ENCODE measurements at regions not wholly inside any gene's neighbourhood (a gene's known extent, or its start where the extent isn't known, plus 50 kb on each side); places are given as distances from the start of the nearest gene placed in this dataset.

- TF ChIP-seq EED (CRISPR knock-in tag; IDR thresholded peaks at IDR 0.05) (no peak), BCL6 (CRISPR knock-in tag; IDR thresholded peaks at IDR 0.05) (no peak), NFKB2 (CRISPR knock-in tag; IDR thresholded peaks at IDR 0.05; ENCODE audit: borderline replicate concordance) (no peak), ZSCAN21 (CRISPR knock-in tag; IDR thresholded peaks at IDR 0.05; ENCODE audit: borderline replicate concordance) (no peak), MTERF4 (CRISPR knock-in tag; IDR thresholded peaks at IDR 0.05) (no peak), YEATS2 (CRISPR knock-in tag; IDR thresholded peaks at IDR 0.05; ENCODE audit: borderline replicate concordance) (no peak), ZNF569 (CRISPR knock-in tag; IDR thresholded peaks at IDR 0.05; ENCODE audit: borderline replicate concordance) (no peak), TBX2 (CRISPR knock-in tag; IDR thresholded peaks at IDR 0.05; ENCODE audit: borderline replicate concordance) (no peak), ZNF468 (CRISPR knock-in tag; IDR thresholded peaks at IDR 0.05) (no peak)
- H3K9me3 ChIP-seq (ENCODE audit: low read length), result no peaks in the 10 kb centered on the region
- H3K4me2 ChIP-seq (ENCODE audit: low read depth, low read length), result no peak overlapping the region
- no peaks in the 10 kb centered on the region for H3K36me3 ChIP-seq (replicated peaks in 1 of 2; ENCODE audit: control insufficient read depth in 1 of 2, insufficient read depth in 2 of 2, low read length in 2 of 2)
- CTCF ChIA-PET (ENCODE audit: low intra/inter-chr PET ratio, low total read pairs), result no interaction called here
- in situ Hi-C loops (cut with HindIII; ENCODE audit: extremely low pct_ligation_motif_present, low pct_unique_long_range_greater_than_20kb), result no loop called here
- H2AFZ ChIP-seq (ENCODE audit: low read length), result no peak overlapping the region
- H4K20me1 ChIP-seq (ENCODE audit: insufficient read depth, low read length), result no peaks in the 10 kb centered on the region
- no peak overlapping the region for H3K4me3 ChIP-seq (replicated peaks in 1 of 3; ENCODE audit: insufficient read depth in 1 of 3, low read depth in 2 of 3, low read length in 3 of 3)
- no peaks in the 10 kb centered on the region for H3K79me2 ChIP-seq (ENCODE audit: insufficient read depth, low read length)
- intact Hi-C loops (cut with micrococcal nuclease; ENCODE audit: unreplicated experiment), result no loop called here
- ATAC-seq (no peak), FAIRE-seq (no peak), DNase-seq (ENCODE audit: low spot score) (no peak)
- POLR2A ChIA-PET, result no interaction called here
- H3K27ac ChIP-seq (ENCODE audit: extremely low read length, insufficient read depth, low read length), result no peak overlapping the region
- no TSS peak for BruUV-seq (replicated peaks)
- no peaks in the 10 kb centered on the region for H3K4me1 ChIP-seq (ENCODE audit: insufficient read depth, low read length)
- peaks cover 0 to 40% of the 10 kb centered on the region in 2 experiments; a peak in 3 of 5 replicates for H3K27me3 ChIP-seq (ENCODE audit: control insufficient read depth in 1 of 2, insufficient read depth in 2 of 2, low read length in 2 of 2)
- H3K9ac ChIP-seq (ENCODE audit: insufficient read depth, low read depth, low read length), result no peak overlapping the region
Observed at GRCh38 chr17:74094651-74095050, 108.8 kb upstream of the RPL38 start.

GRCh38 chr17:74096456-74096855, 107.0 kb upstream of the RPL38 start:
- Histone ChIP-seq H3K9ac (ENCODE audit: insufficient read depth, low read depth, low read length) (no peak overlapping the region), H3K27ac (ENCODE audit: extremely low read length, insufficient read depth, low read length) (no peak overlapping the region), H3K4me3 (replicated peaks in 1 of 3; ENCODE audit: insufficient read depth in 1 of 3, low read depth in 2 of 3, low read length in 3 of 3) (no peak overlapping the region), H3K9me3 (ENCODE audit: low read length) (no peaks in the 10 kb centered on the region), H2AFZ (ENCODE audit: low read length) (no peak overlapping the region), H3K4me2 (ENCODE audit: low read depth, low read length) (no peak overlapping the region), H3K4me1 (ENCODE audit: insufficient read depth, low read length) (no peaks in the 10 kb centered on the region), H3K79me2 (ENCODE audit: insufficient read depth, low read length) (no peaks in the 10 kb centered on the region), H3K36me3 (replicated peaks in 1 of 2; ENCODE audit: control insufficient read depth in 1 of 2, insufficient read depth in 2 of 2, low read length in 2 of 2) (no peaks in the 10 kb centered on the region), H4K20me1 (ENCODE audit: insufficient read depth, low read length) (no peaks in the 10 kb centered on the region), H3K27me3 (ENCODE audit: control insufficient read depth in 1 of 2, insufficient read depth in 2 of 2, low read length in 2 of 2) (peaks cover 0 to 49% of the 10 kb centered on the region in 2 experiments; a peak in 3 of 5 replicates)
- FAIRE-seq (no peak), DNase-seq (ENCODE audit: low spot score) (no peak), ATAC-seq (no peak)
- CTCF ChIA-PET (ENCODE audit: low intra/inter-chr PET ratio, low total read pairs), result no interaction called here
- in situ Hi-C loops (cut with HindIII; ENCODE audit: extremely low pct_ligation_motif_present, low pct_unique_long_range_greater_than_20kb) (no loop called here), intact Hi-C loops (cut with micrococcal nuclease; ENCODE audit: unreplicated experiment) (no loop called here)
- BruUV-seq (replicated peaks), result no TSS peak
- POLR2A ChIA-PET, result no interaction called here
- WGBS (ENCODE audit: low lambda C conversion rate), result 2% methylated on average over 5 of the region's 5 CpGs
- TF ChIP-seq GPBP1L1 (CRISPR knock-in tag; IDR thresholded peaks at IDR 0.05) (no peak), SOX5 (CRISPR knock-in tag; IDR thresholded peaks at IDR 0.05; ENCODE audit: borderline replicate concordance) (no peak), RFX1 (IDR thresholded peaks at IDR 0.05) (no peak), KLF13 (CRISPR knock-in tag; IDR thresholded peaks at IDR 0.05) (no peak), THAP7 (CRISPR knock-in tag; IDR thresholded peaks at IDR 0.05) (no peak)
- TF ChIP-seq, protein P1, sequence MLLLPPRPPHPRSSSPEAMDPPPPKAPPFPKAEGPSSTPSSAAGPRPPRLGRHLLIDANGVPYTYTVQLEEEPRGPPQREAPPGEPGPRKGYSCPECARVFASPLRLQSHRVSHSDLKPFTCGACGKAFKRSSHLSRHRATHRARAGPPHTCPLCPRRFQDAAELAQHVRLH (CRISPR knock-in tag; IDR thresholded peaks at IDR 0.05; ENCODE audit: borderline replicate concordance, low read depth), result no peak

Data from HepG2 (cell line).